ENCODE measurements at regions not wholly inside any gene's neighbourhood (a gene's known extent, or its start where the extent isn't known, plus 50 kb on each side); places are given as distances from the start of the nearest gene placed in this dataset.

GRCh38 chr12:127811988-127812387 lies 455.0 kb upstream of the TMEM132C start:
- WGBS, 5 donors: 4 to 12% (median 10%) methylated on average over 7 of the region's 7 CpGs
- no peak overlapping the region for H3K27ac ChIP-seq
- peaks cover 0 to 9% (median 0%) of the 10 kb centered on the region in 4 donors for H3K4me1 ChIP-seq
- H3K9me3 ChIP-seq: peaks cover 0 to 9% (median 0%) of the 10 kb centered on the region in 4 donors
- TF ChIP-seq EP300 (IDR thresholded peaks at IDR 0.05) (no peak), CTCF (IDR thresholded peaks at IDR 0.05) (no peak), POLR2A (IDR thresholded peaks at IDR 0.05) (no peak), POLR2AphosphoS5 (IDR thresholded peaks at IDR 0.05) (no peak)
- intact Hi-C loops (cut with DNase I; ENCODE audit: low total_unique reads): no loop called here
- H3K27me3 ChIP-seq: no peaks in the 10 kb centered on the region
- peak in 1 of 2 donors; percentile 89 for DNase-seq
- no peak overlapping the region for H3K4me3 ChIP-seq
- H3K36me3 ChIP-seq: no peaks in the 10 kb centered on the region

- Histone ChIP-seq H3K36me3 (no peaks in the 10 kb centered on the region), H3K27me3 (no peaks in the 10 kb centered on the region), H3K9me3 (peaks cover 0 to 9% (median 0%) of the 10 kb centered on the region in 4 donors), H3K4me3 (no peak overlapping the region), H3K4me1 (peaks cover 0 to 9% (median 0%) of the 10 kb centered on the region in 4 donors), H3K27ac (no peak overlapping the region)
- TF ChIP-seq CTCF (IDR thresholded peaks at IDR 0.05) (no peak), EP300 (IDR thresholded peaks at IDR 0.05) (no peak), POLR2AphosphoS5 (IDR thresholded peaks at IDR 0.05) (no peak), POLR2A (IDR thresholded peaks at IDR 0.05) (no peak)
- no peak for DNase-seq
- 69 to 82% (median 70%) methylated on average over 2 of the region's 2 CpGs for WGBS, 5 donors
- intact Hi-C loops (cut with DNase I; ENCODE audit: low total_unique reads): no loop called here
Observed at GRCh38 chr12:127813147-127813546, 453.8 kb upstream of the TMEM132C start.

- no peak overlapping the region for H3K27ac ChIP-seq
Observed at GRCh38 chr12:127819056-127819455, 447.9 kb upstream of the TMEM132C start.

GRCh38 chr12:127820271-127820670 lies 446.7 kb upstream of the TMEM132C start:
- WGBS, 5 donors: 70 to 85% (median 72%) methylated on average over 4 of the region's 4 CpGs
- TF ChIP-seq POLR2AphosphoS5 (IDR thresholded peaks at IDR 0.05) (no peak), POLR2A (IDR thresholded peaks at IDR 0.05) (no peak), EP300 (IDR thresholded peaks at IDR 0.05) (no peak), CTCF (IDR thresholded peaks at IDR 0.05) (no peak)
- Histone ChIP-seq H3K27me3 (no peaks in the 10 kb centered on the region), H3K36me3 (no peaks in the 10 kb centered on the region), H3K27ac (no peak overlapping the region), H3K4me1 (peaks cover 0 to 9% (median 0%) of the 10 kb centered on the region in 4 donors), H3K9me3 (peaks cover 0 to 11% (median 4%) of the 10 kb centered on the region in 4 donors), H3K4me3 (no peak overlapping the region)
- intact Hi-C loops (cut with DNase I; ENCODE audit: low total_unique reads): no loop called here
- no peak for DNase-seq

More at GRCh38 chr12:127819056-127819455, 447.9 kb upstream of the TMEM132C start:
- peaks cover 0 to 9% (median 0%) of the 10 kb centered on the region in 4 donors for H3K4me1 ChIP-seq
- H3K9me3 ChIP-seq: peaks cover 0 to 9% (median 4%) of the 10 kb centered on the region in 4 donors
- DNase-seq: no peak
- no peaks in the 10 kb centered on the region for H3K36me3 ChIP-seq
- H3K27me3 ChIP-seq: no peaks in the 10 kb centered on the region
- WGBS, 5 donors: 67 to 92% (median 85%) methylated on average over 4 of the region's 4 CpGs
- TF ChIP-seq POLR2A (IDR thresholded peaks at IDR 0.05): no peak
- TF ChIP-seq EP300 (IDR thresholded peaks at IDR 0.05): no peak
- no peak for TF ChIP-seq POLR2AphosphoS5 (IDR thresholded peaks at IDR 0.05)
- no peak for TF ChIP-seq CTCF (IDR thresholded peaks at IDR 0.05)
- intact Hi-C loops (cut with DNase I; ENCODE audit: low total_unique reads): no loop called here
- no peak overlapping the region for H3K4me3 ChIP-seq

Data from stomach (tissue), 8 donors.